Activated CD4-positive, alpha-beta T cell treated with anti-CD3 and anti-CD28 coated beads, Interleukin-2, Interleukin-6, amounts not matched to agents 100 ng/mL and 50 ng/mL, durations not matched to agents 16 hours and 8 hours (primary cell): ENCODE measurements at regions not wholly inside any gene's neighbourhood (a gene's known extent, or its start where the extent isn't known, plus 50 kb on each side); places are given as distances from the start of the nearest gene placed in this dataset.
"Not testable (repeated sequence)": the region's sequence is repeated elsewhere in the genome, so short reads cannot be mapped to it uniquely, and the experiment has no call there.

Source experiments
- DNase-seq: peaks from one replicate; pipeline ENCODE4 v3.0.0-alpha.2; 2020

- DNase-seq, result no peak
Observed at GRCh38 chr2:237218756-237219155, 133.1 kb downstream of the COPS8 start.

DNA sequence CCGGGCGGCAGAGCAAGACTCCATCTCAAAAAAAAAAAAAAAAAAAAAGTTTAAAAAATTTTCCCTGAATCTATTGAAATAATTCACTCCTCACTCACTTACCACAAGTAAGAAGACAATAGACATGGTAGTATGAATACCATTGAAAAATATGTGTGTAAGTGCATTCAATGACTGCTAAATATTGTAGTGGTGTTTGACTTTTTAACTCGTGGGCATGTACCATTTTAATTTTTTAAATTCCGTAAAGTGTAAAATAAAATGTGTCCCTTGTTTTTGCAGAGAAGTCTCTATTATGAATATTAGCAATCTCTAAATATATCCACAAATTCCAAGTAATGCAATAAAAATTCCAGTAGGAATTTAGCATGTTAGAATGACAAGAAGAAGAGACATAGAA lies 134.1 kb downstream of the COPS8 start:
- DNase-seq, result no peak

GRCh38 chr2:237221443-237221842 lies 135.8 kb downstream of the COPS8 start:
- DNase-seq, result no peak

DNA sequence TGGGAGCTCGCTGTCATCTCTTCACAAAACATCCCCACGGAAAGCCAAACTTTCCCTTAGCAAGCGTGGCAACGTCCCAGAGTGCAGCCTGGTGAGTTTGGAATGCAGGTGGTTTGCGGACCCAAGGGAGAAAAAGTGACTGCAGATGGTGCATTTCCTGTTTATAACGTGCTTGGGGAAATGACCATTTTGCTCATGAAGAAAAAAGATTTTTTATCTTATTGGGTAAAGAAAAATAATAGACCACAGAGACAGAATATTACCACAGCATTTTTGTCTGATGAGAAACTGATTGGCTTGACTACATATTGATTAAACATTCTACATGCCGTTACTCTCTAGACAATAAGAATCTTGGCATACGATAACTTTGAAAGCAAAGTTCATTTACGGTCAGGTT lies 136.5 kb downstream of the COPS8 start:
- no peak for DNase-seq

DNA sequence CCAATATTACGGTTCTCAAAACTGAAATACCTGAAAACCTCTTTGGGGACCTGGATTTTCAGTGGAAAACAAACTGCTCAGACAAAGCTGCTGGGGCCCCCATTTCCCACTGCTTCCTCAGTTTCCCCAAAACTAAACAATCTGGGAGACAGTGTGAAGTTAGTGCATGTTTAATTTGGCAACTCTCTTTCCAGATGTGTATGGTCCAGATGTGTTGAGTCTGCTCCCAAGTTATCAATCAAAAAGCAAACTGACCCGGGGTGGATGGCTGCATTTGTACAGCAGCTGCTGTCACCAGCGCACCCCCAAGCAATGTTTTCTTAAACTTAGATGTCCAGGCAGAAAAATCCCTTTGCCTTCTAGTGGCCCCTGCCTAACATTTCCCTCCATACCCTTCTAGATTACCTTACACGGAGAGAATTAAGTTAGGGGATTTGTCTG lies 136.9 kb downstream of the COPS8 start:
- DNase-seq, result no peak

GRCh38 chr2:237223201-237223861 lies 137.6 kb downstream of the COPS8 start:
- DNase-seq, result no peak

DNA sequence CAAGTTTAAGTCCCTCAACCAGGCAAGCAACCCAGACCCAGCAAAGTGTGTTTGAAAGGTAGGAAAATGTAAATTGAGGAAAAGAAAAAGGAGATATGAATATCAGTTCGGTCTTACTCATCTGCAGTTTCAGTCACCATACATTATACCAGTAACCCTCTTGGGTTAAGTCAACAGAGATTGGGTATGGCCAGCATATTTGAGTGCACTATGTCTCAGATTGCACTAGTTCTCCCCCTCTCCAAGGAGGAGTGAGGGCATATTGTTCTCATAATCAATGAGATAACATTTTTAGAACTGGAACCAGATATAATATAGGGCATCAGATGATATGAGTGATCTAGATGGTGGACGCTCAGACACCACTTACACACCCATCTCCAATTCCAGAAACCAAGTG lies 141.5 kb downstream of the COPS8 start:
- no peak for DNase-seq

- DNase-seq, result peak; percentile 50
Observed at GRCh38 chr2:237227592-237228280, 142.0 kb downstream of the COPS8 start.

DNA sequence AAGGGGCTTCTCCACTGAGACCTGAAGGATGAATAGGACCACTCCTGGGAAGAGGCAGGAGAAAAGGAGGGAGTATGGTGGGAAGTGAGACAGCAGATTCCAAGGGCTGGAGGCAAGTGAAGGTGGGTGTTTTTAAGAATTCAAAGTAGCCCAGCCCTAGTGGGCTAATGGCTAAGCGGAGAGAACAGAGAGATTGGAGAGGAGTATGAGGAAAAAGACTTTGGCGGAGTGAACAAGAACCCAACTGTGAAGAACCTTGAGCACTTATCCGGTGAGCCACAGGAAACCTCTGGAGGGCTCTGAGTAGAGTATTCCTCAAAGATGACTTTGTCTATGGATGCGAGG lies 142.6 kb downstream of the COPS8 start:
- no peak for DNase-seq

- DNase-seq, result no peak
Observed at GRCh38 chr2:237229905-237230304, 144.2 kb downstream of the COPS8 start.

- no peak for DNase-seq
Observed at GRCh38 chr2:237230355-237230754, 144.7 kb downstream of the COPS8 start.

DNA sequence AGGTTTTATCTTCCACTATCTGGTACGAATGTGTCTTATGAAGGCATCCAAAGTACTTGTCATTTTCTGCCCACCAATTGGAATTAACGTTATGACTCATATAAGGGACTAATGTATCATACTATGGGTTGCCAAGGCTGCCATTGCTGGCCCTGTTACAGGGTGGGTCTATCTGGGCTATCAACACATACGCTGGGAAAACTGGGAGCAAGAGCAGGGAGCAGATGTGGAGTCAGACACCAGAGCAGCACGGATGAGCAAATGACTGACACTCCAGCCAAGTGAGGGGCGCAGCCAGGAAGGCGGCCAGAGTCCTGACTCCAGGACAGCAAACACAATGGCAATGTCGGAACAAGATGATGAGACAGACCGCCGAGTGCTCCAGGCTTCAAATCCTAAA lies 145.9 kb downstream of the COPS8 start:
- no peak for DNase-seq

DNA sequence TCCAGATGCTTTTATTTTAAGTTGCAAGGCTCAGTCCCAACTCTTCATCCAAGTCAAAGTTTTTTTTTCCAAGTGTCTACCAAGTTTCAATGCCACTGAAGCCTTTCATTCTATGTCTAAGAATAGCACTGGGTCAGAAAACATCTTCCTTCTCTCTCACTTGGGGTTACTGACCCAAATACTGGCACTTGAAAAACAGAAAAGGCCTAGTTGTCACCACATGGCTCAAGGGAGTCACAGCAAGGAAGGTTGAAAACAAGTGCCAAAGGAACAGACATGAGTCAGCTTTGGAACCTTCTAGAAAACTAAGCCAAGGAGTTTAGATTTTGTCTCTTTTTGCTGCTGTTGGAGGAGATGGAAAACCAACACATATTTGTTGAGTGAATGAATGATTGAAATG lies 146.5 kb downstream of the COPS8 start:
- no peak for DNase-seq

GRCh38 chr2:237234268-237234667 lies 148.6 kb downstream of the COPS8 start:
- DNase-seq, result no peak

- DNase-seq, result no peak
Observed at GRCh38 chr2:237235383-237236095, 149.8 kb downstream of the COPS8 start.

DNA sequence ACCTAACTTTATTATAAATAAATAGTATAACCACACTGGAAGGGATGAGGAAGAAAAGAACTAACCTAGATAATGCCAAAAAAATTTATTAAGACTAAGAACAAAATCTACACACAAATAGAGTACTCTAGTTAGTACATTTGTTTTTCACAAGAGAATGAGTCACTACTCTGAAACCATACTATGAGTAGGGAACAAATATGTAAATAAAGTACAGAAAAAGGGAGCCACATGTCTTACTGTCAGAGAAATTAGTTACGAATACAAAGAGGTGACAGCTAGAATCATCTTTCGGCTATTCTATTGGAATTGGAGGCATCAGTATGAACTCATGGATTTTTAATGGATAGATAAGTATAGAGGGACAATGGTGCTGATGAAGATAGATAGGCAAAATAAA lies 150.5 kb downstream of the COPS8 start:
- no peak for DNase-seq

DNA sequence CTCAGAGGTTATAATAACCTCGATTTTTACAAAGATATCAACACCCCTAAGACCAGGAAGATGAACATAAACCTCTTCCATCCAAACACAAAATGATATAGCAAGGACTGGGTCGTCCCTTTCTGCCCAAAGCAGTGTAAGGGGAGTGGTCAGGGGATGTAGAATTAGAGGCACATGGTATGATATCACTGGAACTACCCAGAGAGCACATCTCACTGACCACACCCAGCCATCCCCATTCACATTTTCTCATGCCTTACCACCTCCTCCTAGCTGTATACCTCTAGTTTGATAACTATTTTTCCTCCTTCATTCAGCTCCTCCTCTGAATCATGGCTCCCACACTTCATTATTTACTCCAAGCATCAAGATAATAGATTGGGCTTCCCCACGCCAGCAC lies 152.6 kb downstream of the COPS8 start:
- DNase-seq, result no peak

DNA sequence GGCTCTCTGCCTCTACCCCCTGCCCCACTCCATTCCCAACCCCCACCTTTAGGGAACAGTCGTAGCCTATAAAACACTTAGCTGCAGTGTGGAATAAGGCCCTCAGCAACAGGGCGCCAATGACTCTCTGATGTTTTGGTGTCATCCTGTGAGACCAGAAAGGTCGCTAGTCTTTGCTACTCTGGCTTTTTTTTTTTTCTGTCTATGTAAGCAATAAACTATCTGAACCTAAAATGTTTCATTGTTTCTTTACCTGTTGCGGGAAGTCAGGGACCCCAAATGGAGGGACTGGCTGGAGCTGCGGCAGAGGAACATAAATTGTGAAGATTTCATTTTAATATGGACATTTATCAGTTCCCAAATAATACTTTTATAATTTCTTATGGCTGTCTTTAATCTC lies 154.6 kb downstream of the COPS8 start:
- no peak for DNase-seq

- not testable (repeated sequence) for DNase-seq
Observed at GRCh38 chr2:237240868-237241267, 155.2 kb downstream of the COPS8 start.

DNA sequence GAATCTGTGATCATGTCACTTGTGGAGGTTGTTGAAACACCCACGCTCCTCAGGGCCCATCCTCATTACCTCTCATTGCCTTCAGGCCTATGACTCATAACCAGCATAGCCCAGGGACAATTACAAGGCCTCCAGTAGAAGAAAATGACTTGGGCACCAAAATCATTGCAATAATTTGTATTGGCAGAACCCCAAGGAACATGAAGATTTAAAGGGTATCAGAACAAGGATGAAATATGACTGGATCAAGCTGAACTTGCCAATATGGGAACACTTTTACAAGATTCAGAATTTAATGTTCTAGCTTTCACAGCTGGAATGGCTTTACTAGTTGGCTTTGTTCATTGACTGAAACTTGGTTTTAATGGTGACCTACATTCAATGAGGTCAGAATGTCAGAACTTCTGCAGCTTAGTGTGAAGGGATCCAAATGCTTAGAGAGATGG lies 156.4 kb downstream of the COPS8 start:
- no peak for DNase-seq

DNA sequence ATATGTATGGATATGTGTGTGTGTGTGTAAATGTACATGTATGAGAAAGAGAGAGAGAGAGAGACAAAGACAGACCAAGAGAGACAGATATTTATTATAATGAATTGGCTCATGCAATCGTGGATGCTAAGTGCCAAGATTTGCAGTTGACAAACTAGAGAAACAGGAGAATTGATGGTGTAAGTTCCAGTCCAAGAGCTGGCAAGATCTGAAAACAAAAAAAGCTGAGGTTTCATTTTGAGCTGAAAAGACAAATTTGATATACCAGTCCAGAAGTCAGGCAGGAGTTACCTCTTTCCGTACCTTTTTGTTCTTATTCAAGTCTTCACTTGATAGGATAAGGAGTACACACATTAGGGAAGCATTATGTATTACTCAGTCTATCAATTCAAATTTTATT lies 157.8 kb downstream of the COPS8 start:
- no peak for DNase-seq

- no peak for DNase-seq
Observed at GRCh38 chr2:237244178-237244577, 158.5 kb downstream of the COPS8 start.

DNA sequence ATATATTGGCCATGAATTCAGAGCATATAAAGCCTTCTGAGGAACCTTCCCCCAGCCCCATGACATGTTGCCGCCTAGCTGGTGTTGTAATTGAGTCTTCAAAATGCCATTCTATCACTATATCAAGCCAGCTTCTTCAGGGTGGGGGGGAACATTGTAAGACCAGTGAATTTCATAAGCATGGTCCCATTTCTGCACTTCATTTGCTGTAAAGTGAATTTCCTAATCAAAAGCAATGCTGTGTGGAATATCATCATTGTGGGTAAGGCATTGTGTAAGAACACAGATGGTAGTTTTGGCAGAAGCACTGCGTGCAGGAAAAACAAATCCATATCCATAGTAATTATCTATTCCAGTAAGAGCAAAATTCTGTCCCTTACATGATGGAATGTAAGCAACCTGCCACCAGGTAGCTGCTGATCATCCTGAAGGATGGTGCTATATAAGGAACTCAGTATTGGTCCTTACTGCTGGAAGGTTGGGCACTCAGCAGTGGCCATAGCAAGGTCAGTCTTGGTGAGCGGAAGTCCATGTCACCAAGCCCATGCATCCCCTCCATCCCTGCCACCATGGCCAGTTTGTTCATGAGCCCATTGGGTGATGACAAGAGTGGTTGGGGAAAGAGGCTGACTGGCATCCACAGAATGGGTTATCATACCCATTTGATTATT lies 159.4 kb downstream of the COPS8 start:
- no peak for DNase-seq

DNA sequence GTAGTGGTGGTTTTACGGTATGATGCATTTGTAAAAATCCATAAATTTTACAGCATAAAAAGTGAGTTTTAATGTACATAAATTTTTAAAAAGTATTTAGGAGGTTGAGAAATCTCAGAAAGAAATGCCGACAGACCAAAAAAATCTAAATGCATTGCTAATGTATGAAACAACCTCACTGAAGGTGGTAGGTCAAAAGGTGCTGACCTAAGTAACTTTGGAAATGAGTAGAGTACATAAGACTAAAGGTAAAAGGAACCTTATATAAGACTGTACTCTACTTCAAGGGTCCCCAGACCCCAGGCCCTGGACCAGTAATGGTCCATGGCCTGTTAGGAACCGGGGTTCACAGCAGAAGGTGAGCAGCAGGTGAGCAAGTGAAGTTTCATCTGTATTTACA lies 163.4 kb downstream of the COL6A3 start:
- no peak for DNase-seq
